ENCODE measurements at regions not wholly inside any gene's neighbourhood (a gene's known extent, or its start where the extent isn't known, plus 50 kb on each side); places are given as distances from the start of the nearest gene placed in this dataset.

GRCh38 chr10:60677531-60678129, 100.6 kb upstream of the CDK1 start:
- Histone ChIP-seq H3K79me2 (replicated peaks; ENCODE audit: insufficient read depth) (no peaks in the 10 kb centered on the region), H3K4me1 (ENCODE audit: insufficient read depth) (0 out of 2 replicates have a peak, but pooled peaks cover 4% of the 10 kb centered on the region), H4K20me1 (replicated peaks; ENCODE audit: insufficient read depth) (no peaks in the 10 kb centered on the region), H3K4me3 (no peak overlapping the region), H3F3A (replicated peaks; ENCODE audit: low read depth) (no peaks in the 10 kb centered on the region), H2AFZ (no peak overlapping the region), H3K4me2 (no peak overlapping the region), H3K36me3 (ENCODE audit: insufficient read depth) (no peaks in the 10 kb centered on the region), H3K27me3 (ENCODE audit: insufficient read depth) (no peaks in the 10 kb centered on the region), H3K27ac (ENCODE audit: low read depth) (no peak overlapping the region), H3K9me2 (ENCODE audit: insufficient read depth) (no peaks in the 10 kb centered on the region)
- TF ChIP-seq EZH2phosphoT487 (IDR thresholded peaks at IDR 0.05; ENCODE audit: unreplicated experiment) (no peak), STAT1 (IDR thresholded peaks at IDR 0.05; ENCODE audit: unreplicated experiment) (no peak), JUNB (IDR thresholded peaks at IDR 0.05; ENCODE audit: unreplicated experiment) (no peak), POLR2AphosphoS5 (IDR thresholded peaks at IDR 0.05; ENCODE audit: low read depth) (no peak), REST (IDR thresholded peaks at IDR 0.05; ENCODE audit: unreplicated experiment) (no peak), ZNF331 (CRISPR knock-in tag; IDR thresholded peaks at IDR 0.05; ENCODE audit: low read depth) (no peak), NANOG (IDR thresholded peaks at IDR 0.05; ENCODE audit: borderline replicate concordance) (no peak), CTCF (conservative IDR thresholded peaks at IDR 0.05; ENCODE audit: low read depth in 2 of 2) (no peak), EZH2 (IDR thresholded peaks at IDR 0.05; ENCODE audit: low read depth, unreplicated experiment) (no peak), ZNF462 (CRISPR knock-in tag; IDR thresholded peaks at IDR 0.05) (no peak), ETS1 (IDR thresholded peaks at IDR 0.05) (no peak), ZNF114 (CRISPR knock-in tag; IDR thresholded peaks at IDR 0.05) (no peak), CREB1 (CRISPR knock-in tag; IDR thresholded peaks at IDR 0.05; ENCODE audit: low read depth) (no peak)
- ATAC-seq (peak; percentile 72), DNase-seq (ENCODE audit: low spot score) (no peak)
- H3K4me3 Mint-ChIP-seq: no peak overlapping the region
- H3K4me1 Mint-ChIP-seq: peaks cover 20% of the 10 kb centered on the region
- H3K36me3 Mint-ChIP-seq (ENCODE audit: low read depth): peaks cover 26% of the 10 kb centered on the region
- H3K9me3 Mint-ChIP-seq: peaks cover 11% of the 10 kb centered on the region
- peaks cover 11% of the 10 kb centered on the region for H3K27me3 Mint-ChIP-seq (ENCODE audit: insufficient read depth, low read depth, poor library complexity)
- no peak overlapping the region for H3K27ac Mint-ChIP-seq

All from GM23338 (cell line).